HG03521 (cell line): ENCODE measurements at regions not wholly inside any gene's neighbourhood (a gene's known extent, or its start where the extent isn't known, plus 50 kb on each side); places are given as distances from the start of the nearest gene placed in this dataset.
A peak's percentile ranks its signal among the peaks of the same experiment; 100 is the strongest.

Experiments
- ATAC-seq: cut with Tn5 transposase; IDR thresholded peaks from one replicate; pipeline ENCODE4 v1.9.1; 2021; ENCODE audit warnings: mild to moderate bottlenecking, moderate library complexity; ENCODE audit not compliant: unreplicated experiment

DNA sequence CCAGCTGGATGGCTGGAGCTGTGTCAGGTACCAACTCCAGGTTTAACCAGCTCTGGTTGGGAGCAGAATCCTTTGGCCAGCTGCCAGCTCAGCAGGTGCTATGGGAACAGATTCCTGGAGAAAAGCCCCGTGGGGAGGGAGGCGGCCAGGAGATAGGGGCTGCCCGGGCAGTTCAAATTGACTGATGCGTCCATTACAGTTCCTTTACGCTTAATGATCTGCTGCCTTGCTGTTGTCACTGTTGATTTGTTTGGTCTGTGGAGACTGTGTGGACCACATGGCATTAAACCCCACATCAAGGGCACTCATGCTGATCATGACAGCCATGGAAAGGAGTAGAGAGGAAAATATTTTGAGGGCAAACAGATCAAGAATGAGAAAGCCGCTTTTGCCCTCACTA lies 200.0 kb downstream of the TSN start:
- ATAC-seq, result no peak

DNA sequence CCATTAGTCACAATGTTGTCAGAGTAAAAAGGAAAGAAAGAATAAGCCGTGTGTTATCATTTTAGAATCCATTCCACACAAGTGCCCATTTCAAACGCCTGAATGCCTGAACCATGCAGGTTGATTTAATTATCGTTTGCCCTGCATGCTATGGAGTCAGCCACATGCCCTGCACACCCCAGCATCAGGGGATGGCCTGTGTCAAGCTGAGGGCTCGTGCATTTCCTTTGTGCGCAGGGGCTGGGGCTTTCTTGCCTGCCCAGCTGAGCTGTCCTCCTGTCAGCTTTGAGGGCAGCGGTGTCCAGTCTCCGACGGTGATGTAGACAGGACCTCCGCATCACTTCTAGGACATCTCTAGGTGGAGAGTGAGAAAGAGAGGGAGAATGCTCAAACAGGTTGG lies 200.4 kb downstream of the TSN start:
- no peak for ATAC-seq

DNA sequence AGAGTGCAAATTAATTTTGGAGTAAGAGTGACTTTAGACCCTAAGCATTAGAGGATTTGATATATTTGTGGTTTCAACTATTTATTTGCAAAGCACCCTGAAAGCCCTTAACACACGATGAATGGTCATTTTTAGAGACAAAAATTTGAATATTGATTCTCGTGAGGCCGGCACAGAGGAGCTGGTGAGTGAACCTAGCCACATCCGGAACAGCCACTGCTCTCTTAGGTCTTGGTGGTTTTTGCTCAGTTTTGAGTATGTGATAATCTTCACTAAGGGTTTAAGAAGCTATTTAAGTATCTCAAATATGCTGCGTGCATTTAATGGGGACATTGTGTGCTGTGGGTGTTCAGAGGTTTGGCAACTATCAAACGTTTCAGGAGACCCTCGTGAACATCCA lies 204.8 kb downstream of the TSN start:
- peak; percentile 72 for ATAC-seq

DNA sequence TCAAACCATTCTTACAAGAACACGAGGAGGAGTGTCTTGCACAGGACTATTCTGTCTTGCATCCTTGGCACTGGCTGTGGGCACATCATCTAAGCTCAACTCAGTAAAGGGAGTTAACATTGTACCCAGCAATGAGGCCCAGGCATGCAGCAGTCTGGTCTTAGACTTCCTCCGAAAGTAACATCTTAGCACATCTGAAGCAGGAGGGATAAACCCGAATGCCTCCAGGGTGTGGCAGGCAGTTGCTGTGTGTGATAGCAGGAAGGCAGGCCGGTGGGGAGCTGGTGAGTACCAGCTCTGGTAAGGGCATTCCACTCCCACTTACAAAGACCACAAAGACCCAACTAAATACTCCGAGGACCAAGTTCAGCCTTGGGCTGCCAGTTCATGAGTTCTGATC lies 206.3 kb downstream of the TSN start:
- ATAC-seq, result no peak

DNA sequence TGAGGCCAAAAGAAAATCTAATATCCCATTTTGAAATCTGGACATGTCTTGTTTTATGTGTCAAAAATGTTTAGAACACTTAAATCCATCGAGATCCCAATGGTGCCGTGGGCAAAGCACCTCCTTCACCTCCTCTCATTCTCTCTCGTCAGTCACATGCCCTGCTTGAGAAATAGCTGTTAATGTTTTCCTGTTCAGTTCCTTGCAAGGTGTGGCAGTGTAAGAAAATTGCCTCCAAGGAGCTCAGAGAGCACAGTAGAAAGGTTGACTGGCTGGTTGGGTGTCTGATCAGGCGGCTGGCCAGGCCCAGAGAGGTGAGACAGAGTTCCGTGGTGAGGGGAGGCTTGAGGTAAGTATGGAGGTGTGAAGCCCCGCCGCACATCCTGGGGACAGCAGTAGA lies 210.2 kb downstream of the TSN start:
- no peak for ATAC-seq

DNA sequence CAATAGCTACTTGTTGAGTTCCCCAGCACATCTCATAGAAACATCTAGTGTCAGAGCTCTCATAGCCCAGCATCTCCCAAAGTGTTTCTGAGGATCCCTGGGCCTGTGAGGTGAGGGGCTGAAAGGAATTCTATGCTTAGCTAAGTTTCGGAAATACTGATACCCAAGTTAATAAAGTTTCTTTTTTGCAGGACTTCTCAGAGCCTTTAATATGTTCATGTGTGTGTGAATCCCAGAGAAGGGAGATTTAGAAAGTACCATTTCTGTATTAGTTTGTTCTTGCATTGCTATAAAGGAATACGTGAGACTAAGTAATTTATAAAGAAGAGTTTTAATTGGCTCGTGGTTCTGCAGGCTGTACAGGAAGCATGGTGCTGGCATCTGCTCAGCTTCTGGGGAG lies 211.2 kb downstream of the TSN start:
- ATAC-seq, result no peak

DNA sequence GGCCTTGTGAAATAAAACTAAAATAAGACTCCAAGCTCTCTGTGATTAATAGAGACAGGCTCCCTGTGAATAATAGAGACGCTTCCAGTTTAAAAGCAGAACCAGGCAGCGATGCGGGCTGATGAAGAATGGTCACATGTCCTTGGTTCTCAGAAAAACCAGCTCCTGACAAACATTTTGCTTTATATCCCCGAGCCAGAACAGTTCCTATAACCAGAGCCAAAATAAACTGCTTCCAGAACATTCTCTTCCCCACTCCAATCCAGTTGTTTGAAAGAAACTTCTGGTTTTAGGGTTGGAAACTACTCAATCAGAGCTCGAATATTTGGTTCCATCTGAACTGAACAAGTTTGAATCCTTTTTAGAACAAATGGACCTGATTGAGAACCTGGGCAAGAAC lies 213.7 kb downstream of the TSN start:
- ATAC-seq, result no peak

DNA sequence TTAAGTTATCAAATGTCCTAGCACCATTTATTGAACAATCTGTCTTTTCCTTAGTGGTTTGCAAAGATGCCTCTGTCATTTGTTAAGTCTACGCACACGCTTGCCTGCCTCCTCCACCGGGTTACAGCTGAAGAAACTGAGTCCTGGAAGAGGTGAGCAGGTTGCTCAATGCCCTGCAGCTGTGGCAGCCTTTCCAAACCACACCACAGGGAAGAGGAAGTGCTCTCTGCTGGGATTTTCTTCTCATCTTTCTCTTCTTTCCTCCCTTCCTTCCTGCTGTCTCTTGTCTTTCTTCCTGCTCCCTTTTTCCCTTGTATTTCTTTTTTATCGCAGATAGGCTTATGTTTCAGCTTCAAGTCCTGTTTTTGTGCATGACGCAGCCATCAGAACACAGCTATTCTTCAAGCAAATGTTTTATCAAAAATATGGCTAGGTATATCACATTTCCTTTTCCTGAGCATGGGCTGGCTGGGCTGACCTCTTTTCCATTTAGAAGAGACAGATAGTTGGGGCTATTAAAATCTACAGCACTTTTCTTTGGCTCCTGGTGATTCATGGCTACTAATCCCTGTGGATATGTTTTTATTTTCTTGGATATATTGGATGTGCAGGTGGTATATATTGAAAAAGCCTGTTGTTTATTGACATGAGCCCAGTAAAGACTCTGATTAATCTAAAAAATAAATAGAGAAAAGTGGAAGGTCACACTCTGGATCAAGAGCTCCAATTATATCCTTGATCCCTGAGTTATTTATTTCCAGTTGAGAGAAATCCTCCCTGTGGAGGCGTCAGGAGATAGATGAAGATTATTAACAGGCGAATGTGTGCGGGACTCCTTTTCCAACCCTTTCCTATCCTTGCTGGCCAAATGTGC lies 214.6 kb downstream of the TSN start:
- ATAC-seq, result no peak

DNA sequence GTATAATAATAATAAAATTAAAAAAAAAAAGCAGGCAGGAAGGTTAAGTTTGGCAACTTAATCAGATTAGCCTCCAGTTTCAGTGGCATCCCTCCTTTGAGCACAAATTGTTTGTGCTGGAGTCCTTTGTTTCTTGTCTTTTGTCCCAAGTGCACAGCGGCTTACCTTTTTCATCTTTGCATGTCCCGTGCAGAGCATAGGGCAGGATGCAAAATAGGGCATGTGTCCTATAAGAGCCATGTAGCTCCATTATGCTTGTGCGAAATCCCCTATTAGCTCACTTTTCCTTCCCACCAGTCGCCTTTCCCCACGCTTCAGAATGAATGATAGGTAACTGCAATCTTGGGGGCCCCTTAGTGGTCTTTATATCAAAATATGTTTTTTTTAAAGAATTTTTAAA lies 216.8 kb downstream of the TSN start:
- ATAC-seq, result no peak

DNA sequence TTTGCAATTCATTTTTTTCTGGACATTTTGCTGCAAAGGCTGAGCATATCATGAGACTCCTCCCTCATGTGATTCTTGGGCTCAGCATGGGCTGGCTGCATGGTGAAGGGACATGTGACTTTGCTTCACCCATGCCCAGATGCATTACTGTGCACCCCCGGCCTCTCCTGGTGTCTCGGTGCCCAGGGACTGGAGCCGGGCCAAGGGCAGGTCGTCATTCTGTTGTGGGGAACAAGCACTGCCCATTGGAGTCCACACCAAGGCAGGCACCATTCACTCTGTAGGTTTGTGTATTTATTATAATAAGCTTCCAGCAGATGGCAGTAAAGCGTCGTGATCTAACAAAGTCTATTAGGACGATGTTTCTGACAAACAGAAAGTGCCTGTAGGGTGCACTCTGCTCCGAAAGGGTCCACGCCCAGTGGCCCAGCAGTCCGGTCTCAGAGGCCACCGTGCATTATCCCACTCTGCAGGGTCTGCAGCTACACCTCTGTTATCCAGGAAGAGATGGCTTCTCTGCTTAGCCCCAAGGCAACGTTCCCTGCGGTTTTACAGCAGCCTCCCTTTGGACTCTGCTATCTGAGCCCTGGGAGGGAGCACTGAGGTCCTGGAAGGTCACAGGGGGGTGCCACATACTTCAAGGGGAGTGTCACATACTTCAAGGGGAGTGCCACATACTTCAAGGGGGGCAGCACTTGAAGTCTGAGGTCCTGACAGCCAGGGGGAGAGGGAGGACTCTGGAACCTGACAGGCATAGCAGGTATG lies 219.6 kb downstream of the TSN start:
- peak; percentile 95 for ATAC-seq

DNA sequence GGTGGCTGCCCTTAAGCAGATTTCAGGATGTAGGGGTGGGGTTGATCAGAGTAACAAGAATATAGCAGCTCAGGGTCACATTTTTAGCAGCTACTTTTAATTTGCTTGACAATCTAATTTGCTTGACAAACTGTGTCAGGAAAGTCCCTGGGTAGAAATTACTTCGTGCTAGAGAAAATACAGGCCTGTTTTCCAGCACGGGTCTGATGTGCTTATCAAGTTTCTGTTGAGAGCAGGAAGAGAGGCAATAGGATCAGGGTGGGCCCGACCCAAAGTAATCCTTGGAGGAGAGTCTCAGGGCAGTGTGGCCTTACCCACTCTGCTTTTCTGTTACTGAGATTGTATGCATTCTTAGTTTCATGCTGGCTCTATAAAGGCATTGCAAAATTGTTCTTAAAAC lies 221.5 kb downstream of the TSN start:
- ATAC-seq, result no peak

DNA sequence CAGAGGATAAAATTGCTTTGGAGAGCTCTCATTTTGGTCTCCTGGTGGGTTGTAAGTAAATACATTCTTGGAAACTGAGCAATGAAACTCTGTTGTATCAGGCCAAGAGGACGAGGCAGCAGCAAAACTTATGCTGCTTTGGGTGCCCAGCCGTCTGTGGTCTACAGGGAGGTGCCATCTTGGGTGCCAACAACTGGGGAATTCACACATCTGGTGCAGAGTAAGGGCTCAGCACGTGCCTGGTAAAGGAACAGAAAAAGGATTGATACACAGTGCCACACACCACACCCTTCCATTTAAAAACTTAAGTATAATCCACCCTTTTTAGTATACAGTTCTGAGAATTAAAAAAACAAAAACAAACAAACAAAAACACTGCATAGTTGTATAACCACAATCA lies 221.9 kb downstream of the TSN start:
- no peak for ATAC-seq

DNA sequence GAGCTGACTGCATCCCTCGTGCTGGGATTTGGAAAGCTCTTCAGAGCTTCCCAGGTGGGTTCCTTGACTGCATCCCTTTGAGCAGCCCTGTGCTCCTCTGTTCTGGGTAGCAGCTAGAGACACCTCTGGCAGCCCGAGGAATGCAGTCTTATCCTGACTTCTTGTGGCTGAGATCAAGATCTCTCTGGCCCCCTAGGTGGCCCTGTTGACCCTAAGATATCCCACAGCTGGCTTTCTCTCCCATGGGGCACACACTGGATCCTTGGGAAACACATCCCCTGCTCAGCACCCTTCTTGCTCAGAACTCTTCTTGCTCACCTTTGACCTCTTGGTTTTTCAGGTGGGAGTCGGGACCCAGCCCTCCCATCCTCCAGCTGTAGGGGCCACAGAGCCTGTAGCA lies 237.2 kb downstream of the TSN start:
- no peak for ATAC-seq

DNA sequence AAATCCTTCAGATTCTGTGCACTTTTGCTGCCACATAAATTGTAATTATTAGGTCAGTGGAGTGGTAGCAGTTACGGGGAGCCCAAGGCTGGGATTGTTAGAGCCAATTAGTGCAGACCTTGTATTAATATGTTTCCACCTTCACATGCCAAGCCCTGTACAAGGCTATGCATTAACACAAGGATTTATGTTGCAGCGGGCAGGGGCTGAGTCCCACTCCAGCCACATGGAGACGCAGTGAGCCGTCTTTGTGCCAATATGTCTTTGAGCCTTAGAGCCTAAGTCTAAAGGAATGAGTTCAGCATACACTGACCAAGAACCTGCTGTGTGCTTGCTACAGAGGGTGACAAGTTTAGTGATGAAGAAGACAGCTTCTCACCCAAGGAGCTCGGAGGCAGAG lies 238.2 kb downstream of the TSN start:
- no peak for ATAC-seq

DNA sequence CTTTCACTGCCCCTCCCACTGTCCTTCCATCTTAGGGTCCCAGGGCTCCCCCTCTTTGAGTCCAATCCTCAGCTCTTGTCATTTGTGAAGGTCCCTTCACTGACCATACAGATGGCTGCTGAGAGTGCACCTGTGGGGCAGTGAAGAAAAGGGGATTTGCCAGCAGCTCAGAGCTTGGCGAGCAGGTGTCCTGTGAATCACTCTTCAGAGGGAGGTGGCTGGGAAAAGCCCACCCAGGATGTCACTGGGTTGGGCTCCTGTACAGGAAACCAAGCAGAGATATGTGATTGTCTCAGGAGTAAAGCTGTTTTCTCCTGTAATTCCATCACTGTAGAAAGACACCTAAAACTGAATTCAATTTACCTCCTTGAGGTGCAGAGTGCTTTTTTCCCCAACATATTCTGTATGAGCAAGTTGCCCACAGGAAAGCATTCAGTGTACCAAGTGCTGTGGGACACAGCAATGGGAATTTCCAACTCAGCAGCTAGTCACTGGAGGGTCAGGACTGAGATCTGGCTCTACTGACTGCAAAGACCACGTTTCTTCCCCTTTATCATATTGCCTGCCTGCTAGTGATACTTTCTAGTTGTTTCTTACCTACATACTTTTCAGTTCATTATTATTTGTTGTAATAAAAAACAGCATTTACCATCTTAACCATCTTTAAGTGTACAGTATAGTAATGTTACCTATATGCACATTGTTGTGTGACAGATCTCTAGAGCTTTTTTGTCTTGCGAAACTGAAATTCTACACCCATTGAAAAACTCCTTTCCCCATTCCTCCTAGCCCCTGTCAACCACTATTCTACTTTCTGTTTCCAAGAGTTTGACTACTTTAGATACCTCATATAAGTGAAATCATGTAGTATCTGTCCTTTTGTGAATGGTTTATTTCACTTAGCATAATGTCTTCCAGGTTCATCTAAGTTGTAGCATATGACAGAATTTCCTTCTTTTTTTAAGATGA lies 239.1 kb downstream of the TSN start:
- ATAC-seq, result no peak

DNA sequence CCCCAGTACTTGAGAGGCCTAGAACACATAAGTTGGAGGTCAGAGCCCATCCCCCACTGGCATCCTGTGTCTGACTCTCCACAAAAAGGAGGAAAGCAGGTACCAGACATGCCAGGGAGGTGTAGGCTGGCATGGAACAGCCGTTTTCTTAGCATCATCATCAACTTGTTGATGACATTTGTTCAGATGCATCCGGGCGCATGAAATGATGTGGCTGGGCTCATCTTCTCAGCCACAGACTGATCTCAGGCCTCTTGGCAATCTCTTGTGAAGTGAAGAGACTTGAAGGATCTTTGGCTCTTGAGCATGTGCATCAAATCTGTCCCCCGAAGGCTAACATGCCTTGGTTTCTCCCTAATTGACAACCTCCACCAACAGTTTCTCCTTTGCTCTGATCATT lies 243.3 kb downstream of the TSN start:
- no peak for ATAC-seq

DNA sequence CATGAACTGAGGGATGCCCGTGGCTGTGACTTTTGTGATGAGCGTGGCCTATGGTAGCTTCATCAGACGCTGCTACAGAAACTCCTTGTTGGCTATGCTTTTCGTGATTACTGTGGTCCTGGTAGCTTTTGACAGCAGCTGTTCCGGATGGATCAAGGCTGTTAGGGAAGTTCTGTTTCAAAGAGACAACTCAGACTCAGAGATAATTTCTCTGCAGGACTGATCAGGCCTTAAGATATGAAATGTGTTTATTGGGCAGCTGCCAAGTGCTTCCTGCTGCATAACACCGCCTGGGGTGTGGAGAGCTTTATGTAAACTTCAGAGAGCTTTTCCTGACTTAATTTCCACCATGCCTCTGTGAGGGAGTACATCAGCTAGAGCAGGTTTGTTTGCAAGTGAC lies 243.8 kb downstream of the TSN start:
- no peak for ATAC-seq

DNA sequence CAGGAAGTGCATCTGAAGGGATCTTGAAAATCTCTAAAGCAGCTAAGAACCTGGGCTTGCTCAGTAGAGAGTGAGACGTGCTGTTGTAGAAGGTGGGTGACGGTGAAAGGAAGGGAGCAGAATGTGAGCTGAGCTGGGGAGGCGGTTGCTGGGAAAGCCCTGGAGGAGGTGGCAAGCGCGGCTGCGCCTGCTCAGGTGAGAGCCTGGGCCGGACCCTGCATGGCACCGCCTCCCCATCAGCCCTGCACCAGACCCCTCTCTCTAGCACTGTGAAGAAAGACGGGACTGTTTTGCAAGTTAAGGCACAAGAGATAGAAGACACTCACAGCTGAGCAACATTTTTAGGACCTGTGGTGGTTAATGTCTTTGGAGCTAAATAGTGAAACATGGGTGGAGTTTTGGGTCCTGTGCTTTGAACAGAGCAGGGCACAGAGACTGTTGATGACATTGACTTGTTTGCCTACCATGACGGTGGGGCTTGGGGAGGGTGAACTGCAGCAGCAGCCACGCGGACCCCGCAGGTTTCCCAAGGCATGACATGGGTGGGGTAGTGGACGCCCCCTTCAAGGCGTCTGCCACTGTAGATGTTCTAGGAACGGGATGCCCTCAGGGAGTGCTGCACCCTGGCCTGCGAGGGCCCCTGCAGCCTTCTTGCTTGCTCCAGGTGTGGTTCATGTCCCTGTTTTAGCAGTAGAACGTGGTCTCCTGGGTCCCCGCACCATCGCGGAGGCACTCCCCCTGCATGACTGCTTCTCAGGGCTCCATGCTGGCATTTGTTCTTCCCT lies 245.3 kb downstream of the TSN start:
- ATAC-seq, result no peak

DNA sequence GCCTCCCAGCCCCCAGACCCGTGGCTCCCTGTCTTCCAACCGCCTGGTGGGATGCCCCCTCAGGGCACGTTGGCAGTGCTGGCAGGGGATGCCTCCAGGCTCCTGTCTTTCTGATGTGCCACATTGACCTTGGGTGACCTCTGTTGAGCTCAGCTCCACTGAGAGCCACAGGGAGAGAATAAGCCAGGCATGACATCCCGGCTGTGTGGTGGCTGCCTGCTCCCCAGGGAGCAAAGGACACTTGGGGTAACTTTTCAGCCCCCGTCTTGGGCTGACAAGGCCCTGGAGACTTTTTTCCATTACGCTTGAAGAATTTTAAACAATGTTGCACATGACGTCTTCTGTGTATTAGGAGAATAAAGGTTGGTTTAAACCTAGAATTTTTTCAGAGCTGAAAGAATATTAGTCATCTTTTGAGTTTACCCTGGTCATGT lies 246.0 kb downstream of the TSN start:
- ATAC-seq, result no peak

DNA sequence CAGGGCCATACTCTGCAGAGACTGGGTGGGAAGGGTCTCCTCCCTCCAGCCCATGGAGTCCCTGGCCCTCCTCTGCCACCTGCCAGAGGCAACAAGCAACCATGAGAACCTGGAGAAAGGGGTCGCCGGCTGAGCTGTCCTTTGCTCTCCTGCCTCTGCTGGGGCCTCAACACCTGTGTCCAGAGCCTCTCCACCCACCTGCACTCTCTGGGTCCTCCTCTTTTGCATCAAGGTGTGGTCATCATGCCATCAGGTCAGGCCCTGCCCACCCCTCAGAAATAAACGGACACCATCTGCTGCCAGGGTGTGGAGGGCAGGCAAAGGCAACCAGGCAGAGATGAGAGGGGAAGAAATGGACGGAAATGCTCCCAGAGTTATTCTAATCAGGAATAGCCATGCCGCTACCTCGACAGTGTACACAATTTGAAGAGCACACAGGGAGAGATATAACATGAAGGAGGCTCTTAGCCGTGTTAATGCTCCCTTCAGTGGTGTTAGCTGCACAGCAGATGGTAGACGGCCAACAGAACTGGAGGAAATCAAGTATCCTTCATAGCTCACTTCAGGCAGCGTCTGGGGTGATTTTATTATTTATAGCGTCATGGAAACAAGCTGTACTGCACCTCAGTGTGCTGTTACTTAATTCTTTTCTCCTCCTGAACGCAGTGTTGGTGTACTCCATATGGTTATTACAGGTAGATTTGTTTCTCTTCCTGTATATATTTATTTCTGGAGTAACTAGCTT lies 247.9 kb downstream of the TSN start:
- no peak for ATAC-seq
